Vagina (tissue), 2 donors: ENCODE measurements at regions not wholly inside any gene's neighbourhood (a gene's known extent, or its start where the extent isn't known, plus 50 kb on each side); places are given as distances from the start of the nearest gene placed in this dataset.

Experiments used
- POLR2AphosphoS5 ChIP-seq, 2 donors: sonication (generic); formaldehyde crosslinking; IDR thresholded peaks; one replicate each; pipeline ENCODE4 v1.9.0; 2017; ENCODE audit warnings: antibody characterized with exemption in 2 of 2, mild to moderate bottlenecking in 2 of 2, low read depth in 1 of 2; ENCODE audit not compliant: insufficient read depth in 1 of 2
- TF ChIP-seq, protein P1 (sequence below), 3 experiments: fragments of 450-650 bp in 2 of 3; fragments of 200-600 bp in 1 of 3; sonication (generic) in 1 of 3; IDR thresholded peaks; one replicate each; pipeline ENCODE4 v1.5.1; 2017 to 2019; ENCODE audit warnings: antibody characterized with exemption in 3 of 3, mild to moderate bottlenecking in 2 of 3, moderate library complexity in 2 of 3

DNA sequence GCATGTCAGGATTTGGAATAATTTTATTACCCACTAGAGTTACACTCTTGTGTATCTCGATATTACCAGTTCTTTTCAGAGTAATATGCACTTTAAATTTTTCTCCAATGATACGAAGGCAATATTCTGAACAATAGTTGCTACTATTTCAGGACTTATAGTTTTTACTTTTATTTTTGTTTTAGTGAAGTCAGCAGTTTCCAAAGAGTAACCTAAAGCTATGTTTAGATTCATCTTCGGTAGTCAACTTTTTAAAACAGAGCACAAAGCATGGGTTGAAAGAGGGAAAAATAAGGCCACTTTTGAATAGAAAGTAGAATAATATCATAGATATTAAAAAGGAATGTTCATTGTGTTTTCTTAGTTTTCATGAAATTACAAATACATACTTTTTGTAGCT, 532.7 kb downstream of the CPS1 start:
- no peak for TF ChIP-seq POLR2AphosphoS5 (IDR thresholded peaks at IDR 0.05; ENCODE audit: insufficient read depth in 1 of 2, low read depth in 1 of 2)
- TF ChIP-seq, protein P1, sequence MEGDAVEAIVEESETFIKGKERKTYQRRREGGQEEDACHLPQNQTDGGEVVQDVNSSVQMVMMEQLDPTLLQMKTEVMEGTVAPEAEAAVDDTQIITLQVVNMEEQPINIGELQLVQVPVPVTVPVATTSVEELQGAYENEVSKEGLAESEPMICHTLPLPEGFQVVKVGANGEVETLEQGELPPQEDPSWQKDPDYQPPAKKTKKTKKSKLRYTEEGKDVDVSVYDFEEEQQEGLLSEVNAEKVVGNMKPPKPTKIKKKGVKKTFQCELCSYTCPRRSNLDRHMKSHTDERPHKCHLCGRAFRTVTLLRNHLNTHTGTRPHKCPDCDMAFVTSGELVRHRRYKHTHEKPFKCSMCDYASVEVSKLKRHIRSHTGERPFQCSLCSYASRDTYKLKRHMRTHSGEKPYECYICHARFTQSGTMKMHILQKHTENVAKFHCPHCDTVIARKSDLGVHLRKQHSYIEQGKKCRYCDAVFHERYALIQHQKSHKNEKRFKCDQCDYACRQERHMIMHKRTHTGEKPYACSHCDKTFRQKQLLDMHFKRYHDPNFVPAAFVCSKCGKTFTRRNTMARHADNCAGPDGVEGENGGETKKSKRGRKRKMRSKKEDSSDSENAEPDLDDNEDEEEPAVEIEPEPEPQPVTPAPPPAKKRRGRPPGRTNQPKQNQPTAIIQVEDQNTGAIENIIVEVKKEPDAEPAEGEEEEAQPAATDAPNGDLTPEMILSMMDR (IDR thresholded peaks at IDR 0.05) = no peak
